ENCODE measurements at regions not wholly inside any gene's neighbourhood (a gene's known extent, or its start where the extent isn't known, plus 50 kb on each side); places are given as distances from the start of the nearest gene placed in this dataset.

DNA sequence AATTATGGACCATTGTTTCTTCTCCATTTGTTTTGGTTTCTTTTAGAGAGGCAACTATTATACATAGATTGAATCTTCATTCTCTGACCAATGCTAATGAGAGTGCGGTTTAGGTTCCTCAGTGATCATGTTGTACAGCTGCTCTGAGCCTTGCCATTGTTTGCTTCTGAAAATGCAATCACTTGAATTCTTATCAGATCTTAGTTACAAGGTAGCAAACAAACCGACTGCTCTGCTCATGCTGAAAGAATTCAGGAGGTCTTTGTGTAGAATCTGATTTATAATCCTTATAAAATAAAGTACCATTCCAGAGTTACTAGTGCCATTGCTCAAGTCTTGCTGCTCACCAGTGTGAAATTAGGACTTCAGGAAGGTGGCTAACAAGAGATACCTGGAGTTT lies 569.1 kb upstream of the ID4 start:
- no peak for DNase-seq (ENCODE audit: low spot score)

DNA sequence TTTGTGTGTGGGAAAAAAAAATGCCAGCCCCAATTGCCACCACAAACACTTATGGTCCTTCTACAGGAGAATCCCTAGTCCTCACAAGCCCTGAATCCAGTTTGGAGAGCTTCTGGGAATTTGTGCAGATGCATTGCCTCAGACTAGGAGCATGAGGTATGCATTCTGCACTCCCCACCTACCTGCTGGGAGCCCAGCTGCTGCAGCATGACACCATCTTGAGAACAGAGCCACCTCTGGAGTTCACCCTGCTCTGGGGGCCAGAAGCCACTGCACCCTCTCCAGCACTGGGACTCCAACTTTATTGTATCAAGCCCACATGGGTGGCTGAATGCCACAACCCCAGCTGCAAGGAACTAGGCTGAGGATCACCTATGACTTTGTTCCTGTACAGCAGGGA lies 568.5 kb upstream of the ID4 start:
- DNase-seq (ENCODE audit: low spot score) = no peak

DNA sequence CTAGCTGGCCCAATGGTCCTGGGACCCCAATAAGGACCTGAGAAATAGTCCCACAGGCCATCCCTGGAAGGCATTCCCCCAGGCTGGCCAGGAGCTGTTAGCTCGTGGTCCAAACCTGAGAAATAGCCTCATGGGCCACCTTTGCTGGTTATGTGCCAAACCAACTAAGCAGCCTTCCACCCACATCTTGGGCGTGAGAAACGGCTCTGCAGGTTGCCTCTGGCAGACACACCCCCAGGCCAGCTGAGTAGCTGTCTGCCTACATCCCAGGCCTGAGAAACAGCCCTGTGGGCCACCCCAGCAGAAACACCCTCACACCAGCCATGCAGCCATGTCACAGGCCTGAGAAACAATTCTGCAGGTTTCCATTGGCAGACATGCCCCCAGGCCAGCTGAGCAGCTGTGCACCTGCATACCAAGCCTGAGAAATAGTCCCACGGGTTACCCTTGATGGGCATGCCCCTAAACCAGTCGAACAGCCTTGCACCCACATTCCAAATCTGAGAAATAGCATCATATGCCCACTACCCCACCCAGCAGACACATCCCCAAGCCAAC lies 567.8 kb upstream of the ID4 start:
- DNase-seq (ENCODE audit: low spot score) = no peak

DNA sequence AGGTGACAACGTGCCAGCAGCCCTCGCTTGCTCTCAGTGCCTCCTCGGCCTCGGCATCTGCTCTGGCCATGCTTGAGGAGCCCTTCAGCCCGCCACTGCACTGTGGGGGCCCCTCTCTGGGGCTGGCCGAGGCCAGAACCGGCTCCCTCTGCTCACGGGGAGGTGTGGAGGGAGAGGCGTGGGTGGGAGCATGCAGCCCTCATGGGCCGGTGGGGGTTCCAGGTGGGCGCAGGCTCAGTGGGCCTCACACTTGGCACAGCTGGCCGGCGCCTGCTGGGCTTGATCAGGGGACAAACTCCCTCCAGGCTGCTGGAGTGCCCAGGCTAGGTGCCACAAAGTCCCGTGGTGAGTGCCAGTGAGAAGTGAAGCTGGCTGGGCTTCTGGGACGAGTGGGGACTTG lies 566.6 kb upstream of the ID4 start:
- no peak for DNase-seq (ENCODE audit: low spot score)

DNA sequence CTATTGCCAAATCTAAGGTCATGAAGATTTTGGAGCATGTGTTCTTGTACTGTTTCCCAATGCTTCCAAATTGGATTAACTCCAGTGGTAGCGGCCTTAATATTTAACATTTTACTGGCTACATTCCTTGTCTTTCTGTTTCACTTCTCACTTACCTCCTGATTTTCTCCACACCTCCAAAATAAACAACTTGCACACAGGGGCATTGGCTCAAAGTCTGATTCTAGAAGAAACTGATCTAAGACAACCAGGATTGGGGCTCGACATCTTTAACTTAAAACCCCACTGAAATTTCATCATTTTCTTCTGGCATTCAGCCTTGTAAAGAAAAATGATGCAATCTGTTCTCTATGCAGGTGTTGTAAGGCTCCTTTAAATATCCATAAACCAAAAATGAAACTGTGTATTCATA lies 557.9 kb upstream of the ID4 start:
- no peak for DNase-seq (ENCODE audit: low spot score)

DNA sequence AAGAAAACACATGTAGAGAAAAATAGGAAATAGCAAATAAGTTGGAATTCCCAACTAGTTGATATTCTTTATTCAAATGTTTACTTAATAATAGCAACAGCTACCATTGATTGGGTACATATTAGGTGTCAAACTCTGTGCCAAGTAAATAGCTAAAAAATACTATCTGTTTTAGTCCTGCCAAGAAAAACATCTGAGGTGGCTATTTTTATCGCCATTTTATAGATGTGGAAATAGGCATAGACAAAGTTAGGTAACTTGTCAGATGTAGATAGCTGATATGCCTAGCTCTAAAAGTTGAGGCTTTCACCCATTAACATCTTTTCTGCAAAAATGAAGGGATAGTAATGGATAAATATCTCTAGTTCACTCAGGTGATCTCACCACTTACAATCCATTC lies 549.2 kb upstream of the ID4 start:
- DNase-seq (ENCODE audit: low spot score) = no peak

DNA sequence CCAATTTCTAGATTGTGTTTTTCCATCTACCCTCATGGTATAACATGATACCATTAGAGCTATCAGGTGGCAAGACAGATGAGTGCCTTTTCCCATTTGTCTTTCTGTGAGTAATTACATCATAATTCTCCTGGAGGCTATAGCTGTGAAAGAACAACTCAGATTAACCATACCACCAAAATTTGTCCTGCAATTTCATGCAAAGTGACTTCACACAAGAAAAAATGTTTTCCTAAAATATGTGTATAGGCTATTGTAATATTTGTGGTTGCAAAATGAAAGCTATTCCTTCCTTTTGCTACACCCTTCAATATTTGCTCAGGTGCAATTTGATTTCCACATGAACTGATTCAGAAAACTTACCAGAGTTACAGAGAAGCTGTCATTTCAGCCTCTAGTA lies 547.7 kb upstream of the ID4 start:
- no peak for DNase-seq (ENCODE audit: low spot score)

DNA sequence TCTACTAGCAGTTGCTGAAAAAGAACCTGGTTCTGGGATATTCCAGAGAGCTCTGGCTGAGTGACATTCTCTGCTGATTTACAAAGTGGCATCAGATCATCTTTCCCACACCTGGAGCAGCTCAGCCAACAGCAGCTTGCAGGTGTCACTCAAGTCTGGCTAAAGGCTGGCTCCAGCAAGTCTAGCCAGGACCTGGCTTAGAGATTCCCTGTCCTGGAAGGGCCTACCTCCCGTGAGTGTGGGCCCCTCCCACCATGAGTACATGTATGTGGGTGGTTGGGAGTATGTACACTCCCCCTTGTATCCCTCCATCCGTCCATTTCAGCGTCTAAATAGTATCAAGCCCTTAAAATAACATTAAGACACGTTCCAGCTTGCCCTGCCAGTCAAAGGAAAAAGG lies 539.3 kb upstream of the ID4 start:
- no peak for DNase-seq (ENCODE audit: low spot score)

DNA sequence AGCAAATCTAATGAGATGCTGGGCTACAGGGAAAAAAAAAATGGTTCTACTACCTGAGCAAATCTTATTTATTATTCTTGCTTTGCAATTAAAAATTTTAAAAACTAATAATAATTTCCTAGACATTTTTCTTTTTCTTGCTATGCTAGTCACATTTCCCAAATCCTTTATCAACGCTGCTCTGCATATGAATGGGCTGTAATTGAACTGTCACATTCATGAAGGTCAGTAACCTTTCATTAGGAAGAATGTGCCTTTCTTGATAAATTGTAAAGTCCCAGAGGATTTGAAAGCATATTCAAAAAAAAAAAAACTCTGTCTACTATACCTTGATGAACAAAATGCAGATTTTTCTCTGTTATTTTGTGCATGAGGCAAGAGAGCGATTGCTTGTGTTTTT lies 538.7 kb upstream of the ID4 start:
- no peak for DNase-seq (ENCODE audit: low spot score)

DNA sequence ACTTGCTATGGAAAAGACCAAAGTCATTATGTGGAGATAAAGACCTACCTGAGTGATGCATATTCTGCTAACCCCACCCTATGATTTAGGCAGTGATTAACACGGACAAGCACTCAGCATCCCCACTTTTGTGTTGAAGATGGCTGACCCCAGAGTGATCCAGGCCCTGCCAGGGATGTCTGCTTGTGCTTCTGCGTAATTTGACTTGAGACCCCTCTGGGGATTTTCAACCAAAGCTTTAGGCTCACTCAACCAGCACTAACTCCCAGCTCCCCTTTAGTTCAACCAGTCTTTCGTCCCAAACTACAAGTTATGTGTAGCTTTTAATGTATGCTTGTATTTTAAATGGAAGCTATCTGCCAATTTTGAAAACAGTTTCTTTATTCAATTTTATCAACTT lies 538.0 kb upstream of the ID4 start:
- no peak for DNase-seq (ENCODE audit: low spot score)

DNA sequence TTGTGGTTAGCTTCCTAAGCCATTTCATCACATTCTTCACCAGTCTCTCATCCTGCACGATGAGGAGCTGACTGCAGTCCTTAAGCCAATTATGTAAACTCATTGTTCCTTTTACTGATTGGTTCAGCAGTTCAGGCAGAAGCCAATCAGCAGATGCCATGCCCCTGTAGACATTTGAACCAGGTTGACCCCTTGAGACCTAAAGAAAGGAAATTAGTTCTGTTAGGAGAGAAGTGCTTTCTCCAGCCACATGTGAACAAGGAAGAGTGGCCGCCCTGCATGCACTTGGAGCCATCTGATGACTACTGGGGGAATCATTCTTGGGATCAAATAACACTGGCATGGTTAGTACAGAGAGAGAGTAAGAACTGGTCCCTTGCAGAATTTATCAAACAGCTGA lies 535.2 kb upstream of the ID4 start:
- DNase-seq (ENCODE audit: low spot score) = no peak

DNA sequence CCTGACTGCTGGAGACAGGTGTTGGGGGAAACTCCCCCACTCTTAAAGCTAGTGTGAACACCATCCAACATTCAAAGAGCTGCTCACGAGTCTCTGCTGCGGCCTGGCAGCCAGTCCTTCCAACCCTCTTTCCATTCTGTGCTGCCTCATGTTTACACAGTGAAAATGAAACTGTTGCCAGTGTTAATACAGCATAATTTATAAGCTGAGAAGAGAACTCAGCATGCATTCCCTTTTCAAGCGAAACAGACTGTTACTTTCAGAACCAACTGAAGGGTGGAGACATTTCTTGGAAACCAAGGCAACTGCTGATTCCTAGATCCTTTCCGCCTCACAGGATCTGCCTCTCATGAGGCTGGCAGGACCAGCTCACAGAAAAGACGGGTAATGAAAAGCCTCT lies 533.8 kb upstream of the ID4 start:
- no peak for DNase-seq (ENCODE audit: low spot score)

DNA sequence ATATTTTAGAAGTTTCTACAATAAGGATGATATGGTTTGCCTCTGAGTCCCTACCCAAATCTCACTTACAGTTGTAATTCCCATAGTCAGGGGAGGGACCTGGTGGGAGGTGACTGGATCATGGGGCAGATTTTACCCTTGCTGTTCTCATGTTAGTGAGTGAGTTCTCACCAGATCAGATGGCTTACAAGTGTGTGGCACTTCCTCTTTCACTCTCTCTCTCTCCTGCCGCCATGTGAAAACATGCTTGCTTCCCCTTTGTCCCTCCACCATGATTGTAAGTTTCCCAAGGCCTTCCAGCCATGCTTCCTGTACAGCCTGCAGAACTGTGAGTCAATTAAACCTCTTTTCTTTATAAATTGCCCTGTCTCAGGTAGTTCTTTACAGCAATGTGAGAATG lies 527.5 kb upstream of the ID4 start:
- no peak for DNase-seq (ENCODE audit: low spot score)

DNA sequence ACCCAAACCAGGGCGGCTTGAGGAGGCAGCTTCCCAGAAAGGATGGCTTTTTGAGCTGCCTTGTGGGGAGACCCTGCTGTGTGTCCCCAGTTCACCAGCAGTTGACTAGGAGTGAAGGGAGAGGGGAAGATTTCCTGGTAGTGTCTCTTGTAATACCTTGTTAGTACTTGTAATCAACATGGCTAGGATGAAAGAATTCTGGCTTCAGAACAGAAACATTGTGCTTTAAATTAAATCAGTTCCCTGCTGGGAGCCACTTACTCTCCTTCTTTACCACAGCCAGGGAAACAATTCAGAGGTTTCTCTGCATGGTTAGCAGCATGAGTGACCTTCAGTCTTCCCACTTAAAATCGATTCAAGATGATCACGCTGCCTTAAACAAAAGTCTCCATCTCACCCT lies 525.4 kb upstream of the ID4 start:
- no peak for DNase-seq (ENCODE audit: low spot score)

DNA sequence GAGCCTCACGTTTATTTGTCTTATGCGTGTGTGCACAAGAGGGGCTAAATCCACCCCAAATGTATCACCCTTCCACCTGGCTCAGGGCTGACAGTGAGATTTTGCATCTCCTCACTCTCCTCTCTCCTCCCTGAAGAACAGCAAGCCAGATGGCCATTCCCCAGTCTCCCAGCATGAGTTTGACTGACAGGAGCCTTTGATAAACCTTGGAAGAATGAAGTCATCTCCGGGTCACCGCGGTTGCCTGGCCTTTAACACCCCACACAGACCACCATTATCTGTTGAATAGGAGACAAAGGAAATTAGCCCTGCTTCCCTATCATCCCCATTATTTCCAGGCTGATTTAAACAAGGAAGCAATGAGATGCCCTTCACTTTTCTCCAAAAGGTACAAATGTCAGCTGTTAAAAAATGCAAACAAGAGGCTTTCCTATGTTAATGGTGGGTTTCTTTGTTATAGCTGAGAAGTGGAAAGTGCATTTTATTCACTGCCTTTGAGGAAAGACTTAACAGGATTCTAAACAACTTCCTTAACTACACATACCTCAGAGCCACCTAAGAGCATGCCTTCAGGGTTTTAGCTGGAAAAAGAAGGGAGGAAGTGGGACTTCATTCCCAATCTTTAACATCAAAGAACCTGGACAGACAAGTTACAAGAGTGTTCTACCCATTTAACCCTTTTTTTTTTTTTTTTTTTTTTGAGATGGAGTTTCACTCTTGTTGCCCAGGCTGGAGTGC lies 524.8 kb upstream of the ID4 start:
- no peak for DNase-seq (ENCODE audit: low spot score)

DNA sequence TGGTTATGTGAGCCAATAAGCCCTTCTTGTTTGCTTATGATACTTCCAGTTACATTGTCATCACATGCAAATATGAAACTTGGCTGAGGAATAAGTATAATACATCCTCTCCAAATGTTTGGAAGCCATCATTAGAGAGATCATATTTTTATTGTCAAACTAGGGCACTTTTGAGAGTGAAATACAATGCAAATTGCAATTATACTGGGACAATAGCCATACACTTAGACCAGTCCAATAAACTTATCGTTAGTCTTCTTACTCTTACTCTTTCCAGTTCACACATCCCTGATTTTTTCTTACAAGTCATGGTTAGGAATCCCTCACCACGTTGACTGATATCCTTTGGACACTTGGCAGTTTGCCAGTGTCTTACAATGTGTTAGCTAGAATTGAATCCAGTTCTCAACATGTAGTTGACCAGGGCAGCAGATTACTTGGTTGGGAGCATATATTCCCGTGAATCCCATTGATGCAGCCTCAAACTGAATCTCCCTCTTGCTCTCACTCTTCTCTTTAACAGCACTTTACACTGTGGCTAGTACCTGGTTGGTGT lies 519.7 kb upstream of the ID4 start:
- DNase-seq (ENCODE audit: low spot score) = no peak

DNA sequence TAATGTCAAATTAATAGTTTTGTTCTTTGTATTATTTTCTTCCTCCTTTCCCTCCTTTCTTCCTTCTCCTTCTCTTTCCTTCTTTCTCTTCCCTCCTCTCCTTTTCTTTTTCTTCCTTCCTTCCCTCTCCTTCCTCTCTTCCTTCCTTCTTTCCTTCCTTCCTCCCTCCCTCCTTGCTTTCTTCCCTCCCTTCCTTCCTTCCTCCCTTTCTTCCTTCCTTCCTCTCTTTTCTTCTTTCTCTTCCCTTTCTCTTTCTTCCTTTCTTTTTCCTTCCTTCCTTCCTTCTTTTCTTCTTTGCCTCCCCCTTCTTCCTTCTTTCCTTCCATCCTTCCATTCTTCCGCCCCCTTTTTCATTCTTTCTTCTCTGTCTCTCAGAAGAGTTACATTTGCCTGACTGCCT lies 518.2 kb upstream of the ID4 start:
- no peak for DNase-seq (ENCODE audit: low spot score)

DNA sequence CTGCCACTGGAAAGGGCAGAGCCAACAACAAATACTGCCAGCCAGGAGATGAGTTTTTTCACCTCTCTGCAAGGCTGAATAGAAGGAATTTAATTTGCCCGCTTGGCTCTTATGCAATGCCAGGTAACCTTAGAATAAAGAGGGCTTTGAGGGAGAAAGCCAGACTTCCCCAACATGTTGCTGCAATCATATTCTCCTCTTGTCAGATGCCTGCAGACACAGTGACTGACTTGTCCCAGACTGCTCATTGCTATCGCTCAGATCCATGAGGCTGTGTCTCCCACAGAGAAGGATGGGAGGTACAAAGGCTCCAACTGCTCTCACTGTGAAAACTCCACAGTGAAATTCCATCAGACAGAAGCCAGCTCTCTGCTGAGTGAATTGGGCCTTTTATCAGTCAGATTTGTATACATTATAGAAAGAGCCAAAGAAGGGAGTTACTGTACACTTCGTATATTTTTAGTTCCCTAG lies 517.0 kb upstream of the ID4 start:
- DNase-seq (ENCODE audit: low spot score) = no peak

DNA sequence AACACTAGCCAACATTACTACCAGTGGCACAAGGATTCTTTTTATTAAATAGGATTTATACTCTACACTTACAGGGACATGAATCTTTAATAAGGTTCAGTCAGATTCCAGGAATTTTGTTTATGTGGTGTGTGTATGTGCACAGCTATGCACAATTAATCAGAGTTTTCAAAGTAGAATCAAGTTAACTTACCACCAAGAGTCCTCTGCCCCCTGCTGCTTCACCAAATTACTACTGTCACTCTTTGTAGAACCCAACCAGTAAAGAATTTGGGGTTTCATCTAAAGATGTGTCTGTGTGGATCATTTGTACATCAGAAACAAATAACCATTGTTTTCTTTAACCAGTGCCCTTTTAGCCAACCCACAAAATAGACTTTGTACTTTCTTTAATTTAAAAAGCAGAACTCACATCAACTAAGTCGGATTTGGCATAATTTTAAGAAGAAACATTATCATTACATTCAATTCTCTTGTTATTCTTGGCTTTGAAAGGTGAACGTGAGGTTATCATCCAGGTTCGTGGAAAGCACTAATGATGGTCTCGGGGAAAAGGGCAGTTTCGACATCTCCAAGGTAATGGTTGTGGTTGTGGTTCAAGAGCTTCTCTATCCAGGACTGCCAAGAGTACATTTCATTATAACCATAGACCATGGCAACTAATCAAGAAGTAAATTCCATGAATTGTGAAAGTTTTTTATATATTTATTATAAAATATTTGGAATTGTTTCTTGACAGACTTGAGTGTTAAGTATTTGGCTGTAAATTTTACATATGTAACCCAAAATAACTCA lies 514.3 kb upstream of the ID4 start:
- DNase-seq (ENCODE audit: low spot score) = no peak

DNA sequence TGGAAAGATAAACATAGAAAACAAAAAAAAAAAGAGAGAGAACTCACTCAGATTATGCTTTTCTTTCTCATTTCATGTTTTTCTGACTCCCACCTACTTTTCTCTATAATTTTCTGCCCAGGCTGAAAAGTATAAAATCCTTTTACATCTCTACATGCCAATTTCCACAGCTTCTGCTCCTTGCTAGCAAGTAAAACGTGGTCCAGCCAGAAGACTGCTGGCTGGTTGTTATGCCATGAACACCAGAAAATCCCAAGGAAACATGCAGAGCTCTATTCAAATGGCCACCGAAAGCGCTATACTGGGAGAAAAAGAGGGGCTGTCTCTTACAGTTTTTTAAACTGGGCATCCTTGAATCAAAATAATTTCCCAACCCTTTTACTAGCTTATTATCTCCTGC lies 512.8 kb upstream of the ID4 start:
- no peak for DNase-seq (ENCODE audit: low spot score)

DNA sequence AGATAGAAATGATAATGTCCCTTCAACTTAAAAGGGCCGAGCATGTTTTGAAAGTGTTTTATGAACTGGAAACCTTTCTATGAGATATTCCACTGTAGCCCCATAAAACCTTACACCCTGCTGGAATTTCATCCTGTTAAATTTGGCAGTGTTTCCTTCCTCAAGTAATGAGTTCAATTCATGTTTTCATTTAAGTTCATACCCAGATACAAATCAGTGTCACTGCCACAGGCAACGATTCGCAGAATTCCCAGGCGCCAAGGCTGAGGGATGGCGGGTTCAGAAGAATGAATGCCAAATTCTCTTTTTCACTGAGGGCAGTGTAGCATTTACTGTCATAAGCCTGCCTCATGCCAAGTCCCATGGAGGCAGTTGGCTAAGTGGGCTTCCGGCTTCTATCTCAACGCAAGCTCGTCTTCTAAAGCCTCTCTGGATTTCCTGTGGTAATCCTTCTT lies 511.8 kb upstream of the ID4 start:
- no peak for DNase-seq (ENCODE audit: low spot score)

DNA sequence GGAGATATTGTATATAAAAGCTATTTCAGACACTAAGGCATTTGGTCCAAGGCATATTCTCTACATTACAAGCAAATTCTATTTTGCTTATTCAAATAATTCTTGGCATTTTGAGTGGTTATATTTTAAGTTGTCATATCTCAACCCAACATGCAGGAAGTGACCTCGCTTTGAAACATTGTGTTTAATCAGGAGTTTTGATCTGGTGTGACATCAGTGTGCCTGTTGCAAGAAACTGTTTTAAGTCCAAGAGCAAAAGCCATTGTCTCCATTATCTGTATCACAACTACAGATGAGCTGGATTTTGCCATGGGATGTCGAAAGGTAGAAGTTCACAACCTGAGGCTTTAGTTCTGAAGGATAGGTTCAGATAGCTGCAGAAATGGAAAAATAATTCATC lies 509.9 kb upstream of the ID4 start:
- no peak for DNase-seq (ENCODE audit: low spot score)

DNA sequence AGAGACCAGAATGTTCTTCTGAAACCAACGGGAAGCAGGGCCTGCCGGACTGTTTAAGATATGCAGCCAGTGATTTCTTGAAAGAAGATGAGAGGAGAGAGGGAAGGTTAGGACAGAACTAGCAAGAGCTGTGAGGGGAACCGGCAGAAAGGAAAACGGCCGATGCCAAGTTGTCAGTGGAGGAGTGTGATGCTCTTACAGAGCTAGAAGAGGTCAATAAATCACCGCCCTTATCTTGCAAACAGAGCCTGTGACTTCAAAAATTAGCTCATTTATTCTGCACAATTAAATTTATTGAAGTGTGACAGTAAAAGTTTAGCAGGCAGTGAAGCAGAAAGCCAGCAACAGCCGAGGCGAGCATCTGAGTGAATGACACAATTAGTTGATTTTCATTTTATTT lies 509.5 kb upstream of the ID4 start:
- no peak for DNase-seq (ENCODE audit: low spot score)
